ENCODE measurements at regions not wholly inside any gene's neighbourhood (a gene's known extent, or its start where the extent isn't known, plus 50 kb on each side); places are given as distances from the start of the nearest gene placed in this dataset.

GRCh38 chr14:99012703-99013102 lies 259.3 kb downstream of the BCL11B start:
- no peak for TF ChIP-seq CTCF (IDR thresholded peaks at IDR 0.05; ENCODE audit: insufficient read depth, low read length)
- no peak for TF ChIP-seq POLR2AphosphoS5 (IDR thresholded peaks at IDR 0.05; ENCODE audit: low read depth)
- no peak for TF ChIP-seq REST (IDR thresholded peaks at IDR 0.05; ENCODE audit: insufficient replicate concordance, low read depth)
- no peak for TF ChIP-seq SPI1 (IDR thresholded peaks at IDR 0.05; ENCODE audit: borderline replicate concordance, low read depth)
